GM12878 (cell line): ENCODE measurements at regions not wholly inside any gene's neighbourhood (a gene's known extent, or its start where the extent isn't known, plus 50 kb on each side); places are given as distances from the start of the nearest gene placed in this dataset.

Experiments
- ATAC-seq: fragments of 200-7000 bp; cut with Tn5 transposase; 3 replicates; pipeline ENCODE4 v1.9.1; 2020; ENCODE audit warnings: mild to moderate bottlenecking, moderate library complexity
- BruUV-seq: library from RNA; stranded (reverse); fragments of 400-500 nt; replicated peaks from 2 replicates; lab custom pipeline; 2021; lab: Mats Ljungman, UMichigan
- CTCF ChIA-PET: fragments of 300-600 bp; sonication (Branson Sonifier 250); formaldehyde crosslinking; extraction: SDS; loops from one replicate; lab custom pipeline; 2021; ENCODE audit warnings: inconsistent platforms; lab: Yijun Ruan, JAX
- POLR2A ChIA-PET: fragments of 350-600 bp; formaldehyde crosslinking; extraction: SDS; loops from one replicate; lab custom pipeline; 2021; ENCODE audit warnings: inconsistent platforms; lab: Charles Lee
- RAD21 ChIA-PET: fragments of 300-600 bp; sonication (Branson Sonifier 250); formaldehyde crosslinking; loops from one replicate; lab custom pipeline; 2023; ENCODE audit warnings: antibody characterized with exemption; ENCODE audit not compliant: unreplicated experiment; lab: Charles Lee
- SMC1A ChIA-PET: fragments of 300-600 bp; sonication (Branson Sonifier 250); formaldehyde crosslinking; loops from one replicate; lab custom pipeline; 2023; ENCODE audit not compliant: unreplicated experiment, uncharacterized antibody; lab: Charles Lee
- DNase-seq: peaks from one replicate; pipeline ENCODE4 v3.0.0-alpha.2; 2011; ENCODE audit warnings: low read depth, low spot score
- FAIRE-seq: peaks from 3 replicates; lab custom pipeline; 2011; peaks lifted over from hg19 to GRCh38; lab: Jason Lieb, UNC
- H2AFZ ChIP-seq: 2 replicates; pipeline ENCODE4 v1.6.0; 2011; ENCODE audit warnings: low read depth, low read length, control low read depth; ENCODE audit not compliant: control insufficient read depth
- H3K27ac ChIP-seq: 2 replicates; pipeline ENCODE4 v1.5.1; 2011; ENCODE audit warnings: control low read depth; ENCODE audit not compliant: control insufficient read depth, insufficient read depth
- H3K27me3 ChIP-seq, 2 experiments: replicated peaks in 1 of 2; 2 replicates each; pipeline versions ENCODE4 v1.6.0 to v1.6.1; 2011; ENCODE audit warnings: low read length in 1 of 2; ENCODE audit not compliant: control insufficient read depth in 2 of 2, insufficient read depth in 2 of 2
- H3K36me3 ChIP-seq, 2 experiments: 2 replicates each; pipeline ENCODE4 v1.5.1; 2011; ENCODE audit warnings: low read length in 1 of 2; ENCODE audit not compliant: control insufficient read depth in 2 of 2, insufficient read depth in 2 of 2
- H3K4me1 ChIP-seq: 2 replicates; pipeline ENCODE4 v1.6.1; 2011; ENCODE audit warnings: mild to moderate bottlenecking, low read length, moderate library complexity, mixed read lengths; ENCODE audit not compliant: control insufficient read depth, insufficient read depth
- H3K4me2 ChIP-seq: 2 replicates; pipeline ENCODE4 v1.6.0; 2011; ENCODE audit warnings: control low read depth; ENCODE audit not compliant: control insufficient read depth, insufficient read depth
- H3K4me3 ChIP-seq: fragments of 200-600 bp; sonication (generic); 2 replicates; pipeline ENCODE4 v1.5.1; 2016
- H3K79me2 ChIP-seq: 2 replicates; pipeline ENCODE4 v1.6.0; 2011; ENCODE audit warnings: low read length; ENCODE audit not compliant: control insufficient read depth, insufficient read depth
- H3K9ac ChIP-seq: 2 replicates; pipeline ENCODE4 v1.8.0; 2011; ENCODE audit warnings: low read length, control low read depth, mixed read lengths; ENCODE audit not compliant: control insufficient read depth, insufficient read depth
- H3K9me3 ChIP-seq: replicated peaks from 3 replicates; pipeline ENCODE4 v1.5.1; 2011; ENCODE audit warnings: mild to moderate bottlenecking, low read length; ENCODE audit not compliant: control insufficient read depth, insufficient read depth
- H4K20me1 ChIP-seq: 2 replicates; pipeline ENCODE4 v1.6.0; 2011; ENCODE audit not compliant: control insufficient read depth, insufficient read depth
- CREB1 ChIP-seq: IDR thresholded peaks from 2 replicates; pipeline ENCODE4 v1.6.1; 2012; ENCODE audit warnings: low read depth, mild to moderate bottlenecking, inconsistent platforms
- HDAC6 ChIP-seq: fragments of 200-600 bp; sonication (generic); IDR thresholded peaks from one replicate; pipeline ENCODE4 v1.8.0; 2017; ENCODE audit warnings: antibody characterized with exemption; ENCODE audit not compliant: unreplicated experiment
- IKZF1 ChIP-seq: fragments of 450-650 bp; conservative IDR thresholded peaks from 2 replicates; pipeline ENCODE4 v1.6.1; 2017; ENCODE audit warnings: antibody characterized with exemption, mild to moderate bottlenecking
- JUNB ChIP-seq: IDR thresholded peaks from 2 replicates; pipeline ENCODE4 v1.6.1; 2016; ENCODE audit warnings: antibody characterized with exemption, mild to moderate bottlenecking
- NR2F1 ChIP-seq: fragments of 450-650 bp; conservative IDR thresholded peaks from 2 replicates; pipeline ENCODE4 v1.6.1; 2017; ENCODE audit warnings: mild to moderate bottlenecking
- POLR2AphosphoS2 ChIP-seq: IDR thresholded peaks from 2 replicates; pipeline ENCODE4 v1.6.1; 2011; ENCODE audit warnings: low read depth, mild to moderate bottlenecking, low read length, improper control_type of control experiment, moderate library complexity
- TCF7 ChIP-seq: IDR thresholded peaks from 2 replicates; pipeline ENCODE4 v1.6.1; 2014; ENCODE audit warnings: antibody characterized with exemption, borderline replicate concordance
- WRNIP1 ChIP-seq: IDR thresholded peaks from 2 replicates; pipeline ENCODE4 v1.6.1; 2011; ENCODE audit warnings: low read depth, low read length, improper control_type of control experiment, borderline replicate concordance
- ZNF622 ChIP-seq: fragments of 450-650 bp; IDR thresholded peaks from 2 replicates; pipeline ENCODE4 v1.6.1; 2017; ENCODE audit warnings: mild to moderate bottlenecking, inconsistent platforms
- WGBS: methylation state at CpG from one replicate; pipeline ENCODE4 v1.1.6; 2016; ENCODE audit warnings: low lambda C conversion rate; ENCODE audit not compliant: insufficient replicate concordance, insufficient coverage; ENCODE audit errors: missing lambda C conversion rate; 5-methylcytosine and 5-hydroxymethylcytosine counted together
- in situ Hi-C: fragments of 300-500 bp; cut with MboI; formaldehyde crosslinking; loops from 9 replicates; pipeline ENCODE4 v1.14.3; 2018; ENCODE audit warnings: mixed read lengths
- intact Hi-C: fragments of 100-400 bp; cut with micrococcal nuclease; formaldehyde crosslinking; loops from one replicate; pipeline ENCODE4 v1.14.2; 2022; ENCODE audit not compliant: unreplicated experiment
- TF ChIP-seq, protein P1 (sequence below): fragments of 450-650 bp; IDR thresholded peaks from 2 replicates; pipeline ENCODE4 v1.6.1; 2017; ENCODE audit warnings: mild to moderate bottlenecking
- TF ChIP-seq, protein P2 (sequence below): fragments of 450-650 bp; formaldehyde crosslinking; IDR thresholded peaks from 2 replicates; pipeline ENCODE4 v1.4.0; 2020; ENCODE audit warnings: mild to moderate bottlenecking, moderate library complexity
- TF ChIP-seq, protein P3 (sequence below): fragments of 450-650 bp; formaldehyde crosslinking; IDR thresholded peaks from 2 replicates; pipeline ENCODE4 v1.4.0; 2022; ENCODE audit warnings: mild to moderate bottlenecking, moderate library complexity

DNA sequence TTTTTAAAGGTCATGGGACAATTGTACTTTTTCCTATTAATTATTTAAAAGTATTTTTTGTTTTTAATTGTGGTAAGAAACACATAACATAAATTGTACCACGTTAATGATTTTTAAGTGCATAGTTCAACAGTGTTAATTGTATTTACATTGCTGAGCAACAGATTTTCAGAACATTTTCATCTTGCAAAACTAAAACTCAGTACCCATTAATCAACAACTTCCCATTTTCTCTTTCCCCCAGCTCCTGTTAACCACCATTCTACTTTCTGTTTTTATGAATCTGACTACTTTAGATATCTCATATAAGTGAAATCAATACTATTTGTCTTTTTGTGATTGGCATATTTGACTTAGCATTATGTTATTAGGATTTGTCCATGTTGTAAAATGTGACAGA lies 483.9 kb upstream of the ZNF804A start (continued):
- TF ChIP-seq, protein P1, sequence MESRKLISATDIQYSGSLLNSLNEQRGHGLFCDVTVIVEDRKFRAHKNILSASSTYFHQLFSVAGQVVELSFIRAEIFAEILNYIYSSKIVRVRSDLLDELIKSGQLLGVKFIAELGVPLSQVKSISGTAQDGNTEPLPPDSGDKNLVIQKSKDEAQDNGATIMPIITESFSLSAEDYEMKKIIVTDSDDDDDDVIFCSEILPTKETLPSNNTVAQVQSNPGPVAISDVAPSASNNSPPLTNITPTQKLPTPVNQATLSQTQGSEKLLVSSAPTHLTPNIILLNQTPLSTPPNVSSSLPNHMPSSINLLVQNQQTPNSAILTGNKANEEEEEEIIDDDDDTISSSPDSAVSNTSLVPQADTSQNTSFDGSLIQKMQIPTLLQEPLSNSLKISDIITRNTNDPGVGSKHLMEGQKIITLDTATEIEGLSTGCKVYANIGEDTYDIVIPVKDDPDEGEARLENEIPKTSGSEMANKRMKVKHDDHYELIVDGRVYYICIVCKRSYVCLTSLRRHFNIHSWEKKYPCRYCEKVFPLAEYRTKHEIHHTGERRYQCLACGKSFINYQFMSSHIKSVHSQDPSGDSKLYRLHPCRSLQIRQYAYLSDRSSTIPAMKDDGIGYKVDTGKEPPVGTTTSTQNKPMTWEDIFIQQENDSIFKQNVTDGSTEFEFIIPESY = no peak

DNA sequence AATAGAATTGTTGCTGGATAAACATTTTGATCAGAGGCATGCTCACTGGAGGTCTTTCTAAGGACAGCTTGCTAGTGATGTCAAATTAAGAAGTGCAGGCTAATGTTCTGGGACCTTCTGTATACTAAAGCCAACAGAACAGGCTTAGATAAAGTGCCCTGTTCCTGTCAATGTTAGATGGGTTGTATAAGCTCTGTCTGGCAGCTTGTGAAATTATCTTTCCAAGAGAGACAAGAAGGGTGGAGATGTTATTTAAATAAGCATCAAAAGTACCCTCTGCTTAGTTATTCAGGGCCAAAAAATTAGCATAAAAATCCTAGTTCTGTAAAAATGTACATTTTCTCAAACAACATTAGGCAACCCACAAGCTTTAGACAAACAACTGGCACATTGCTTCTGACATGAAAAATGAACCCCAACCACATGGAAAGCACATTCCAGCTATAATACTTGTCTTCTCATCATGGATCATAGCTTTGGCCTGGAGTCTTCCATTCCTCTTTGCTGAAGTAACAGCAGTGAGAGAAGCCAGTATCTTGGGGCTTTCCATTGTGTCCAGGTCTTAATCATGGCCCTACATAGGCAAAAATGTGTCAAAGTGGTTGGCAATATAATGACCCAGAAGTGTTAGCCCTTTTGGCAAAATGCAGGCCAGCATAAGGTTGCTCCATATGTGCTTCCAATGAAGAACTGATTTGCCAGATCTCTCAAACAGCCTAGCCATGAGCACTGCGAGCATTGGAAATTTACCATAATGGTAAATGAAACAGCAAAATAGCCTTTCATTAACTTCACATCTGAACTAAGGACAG lies 478.1 kb upstream of the ZNF804A start:
- H3K9ac ChIP-seq = no peak overlapping the region
- ChIA-PET RAD21 (no interaction called here), CTCF (no interaction called here), SMC1A (interaction anchor here (1.7 kb wide), 1 partner anchor 12 kb away, joined by 4 read pairs; no protein-coding TSS in a partner anchor), POLR2A (no interaction called here)
- BruUV-seq = no TSS peak
- WGBS = 5% methylated on average over 1 of the region's 1 CpG
- ATAC-seq (no peak), FAIRE-seq (no peak), DNase-seq (no peak)
- H3K27me3 ChIP-seq = no peaks in the 10 kb centered on the region
- intact Hi-C loops = no loop called here
- H2AFZ ChIP-seq = no peak overlapping the region
- H3K27ac ChIP-seq = no peak overlapping the region
- no peak overlapping the region for H3K4me2 ChIP-seq
- no peaks in the 10 kb centered on the region for H3K9me3 ChIP-seq
- in situ Hi-C loops = no loop called here
- no peak overlapping the region for H3K4me3 ChIP-seq
- H4K20me1 ChIP-seq = no peaks in the 10 kb centered on the region
- H3K4me1 ChIP-seq = no peaks in the 10 kb centered on the region
- no peaks in the 10 kb centered on the region for H3K36me3 ChIP-seq
- no peaks in the 10 kb centered on the region for H3K79me2 ChIP-seq
- TF ChIP-seq JUNB (no peak), IKZF1 (no peak), POLR2AphosphoS2 (no peak), ZNF622 (no peak), HDAC6 (no peak), CREB1 (no peak), TCF7 (no peak), NR2F1 (no peak), WRNIP1 (no peak)
- TF ChIP-seq, protein P2, sequence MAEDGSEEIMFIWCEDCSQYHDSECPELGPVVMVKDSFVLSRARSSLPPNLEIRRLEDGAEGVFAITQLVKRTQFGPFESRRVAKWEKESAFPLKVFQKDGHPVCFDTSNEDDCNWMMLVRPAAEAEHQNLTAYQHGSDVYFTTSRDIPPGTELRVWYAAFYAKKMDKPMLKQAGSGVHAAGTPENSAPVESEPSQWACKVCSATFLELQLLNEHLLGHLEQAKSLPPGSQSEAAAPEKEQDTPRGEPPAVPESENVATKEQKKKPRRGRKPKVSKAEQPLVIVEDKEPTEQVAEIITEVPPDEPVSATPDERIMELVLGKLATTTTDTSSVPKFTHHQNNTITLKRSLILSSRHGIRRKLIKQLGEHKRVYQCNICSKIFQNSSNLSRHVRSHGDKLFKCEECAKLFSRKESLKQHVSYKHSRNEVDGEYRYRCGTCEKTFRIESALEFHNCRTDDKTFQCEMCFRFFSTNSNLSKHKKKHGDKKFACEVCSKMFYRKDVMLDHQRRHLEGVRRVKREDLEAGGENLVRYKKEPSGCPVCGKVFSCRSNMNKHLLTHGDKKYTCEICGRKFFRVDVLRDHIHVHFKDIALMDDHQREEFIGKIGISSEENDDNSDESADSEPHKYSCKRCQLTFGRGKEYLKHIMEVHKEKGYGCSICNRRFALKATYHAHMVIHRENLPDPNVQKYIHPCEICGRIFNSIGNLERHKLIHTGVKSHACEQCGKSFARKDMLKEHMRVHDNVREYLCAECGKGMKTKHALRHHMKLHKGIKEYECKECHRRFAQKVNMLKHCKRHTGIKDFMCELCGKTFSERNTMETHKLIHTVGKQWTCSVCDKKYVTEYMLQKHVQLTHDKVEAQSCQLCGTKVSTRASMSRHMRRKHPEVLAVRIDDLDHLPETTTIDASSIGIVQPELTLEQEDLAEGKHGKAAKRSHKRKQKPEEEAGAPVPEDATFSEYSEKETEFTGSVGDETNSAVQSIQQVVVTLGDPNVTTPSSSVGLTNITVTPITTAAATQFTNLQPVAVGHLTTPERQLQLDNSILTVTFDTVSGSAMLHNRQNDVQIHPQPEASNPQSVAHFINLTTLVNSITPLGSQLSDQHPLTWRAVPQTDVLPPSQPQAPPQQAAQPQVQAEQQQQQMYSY (CRISPR knock-in tag) = no peak
- TF ChIP-seq, protein P3, sequence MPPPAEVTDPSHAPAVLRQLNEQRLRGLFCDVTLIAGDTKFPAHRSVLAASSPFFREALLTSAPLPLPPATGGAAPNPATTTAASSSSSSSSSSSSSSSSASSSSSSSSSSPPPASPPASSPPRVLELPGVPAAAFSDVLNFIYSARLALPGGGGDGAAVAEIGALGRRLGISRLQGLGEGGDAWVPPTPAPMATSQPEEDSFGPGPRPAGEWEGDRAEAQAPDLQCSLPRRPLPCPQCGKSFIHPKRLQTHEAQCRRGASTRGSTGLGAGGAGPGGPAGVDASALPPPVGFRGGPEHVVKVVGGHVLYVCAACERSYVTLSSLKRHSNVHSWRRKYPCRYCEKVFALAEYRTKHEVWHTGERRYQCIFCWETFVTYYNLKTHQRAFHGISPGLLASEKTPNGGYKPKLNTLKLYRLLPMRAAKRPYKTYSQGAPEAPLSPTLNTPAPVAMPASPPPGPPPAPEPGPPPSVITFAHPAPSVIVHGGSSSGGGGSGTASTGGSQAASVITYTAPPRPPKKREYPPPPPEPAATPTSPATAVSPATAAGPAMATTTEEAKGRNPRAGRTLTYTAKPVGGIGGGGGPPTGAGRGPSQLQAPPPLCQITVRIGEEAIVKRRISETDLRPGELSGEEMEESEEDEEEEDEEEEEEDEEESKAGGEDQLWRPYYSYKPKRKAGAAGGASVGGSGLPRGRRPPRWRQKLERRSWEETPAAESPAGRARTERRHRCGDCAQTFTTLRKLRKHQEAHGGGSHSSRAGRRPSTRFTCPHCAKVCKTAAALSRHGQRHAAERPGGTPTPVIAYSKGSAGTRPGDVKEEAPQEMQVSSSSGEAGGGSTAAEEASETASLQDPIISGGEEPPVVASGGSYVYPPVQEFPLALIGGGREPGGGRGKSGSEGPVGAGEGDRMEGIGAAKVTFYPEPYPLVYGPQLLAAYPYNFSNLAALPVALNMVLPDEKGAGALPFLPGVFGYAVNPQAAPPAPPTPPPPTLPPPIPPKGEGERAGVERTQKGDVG (CRISPR knock-in tag) = no peak
